SHP77 (cell line): ENCODE measurements at regions not wholly inside any gene's neighbourhood (a gene's known extent, or its start where the extent isn't known, plus 50 kb on each side); places are given as distances from the start of the nearest gene placed in this dataset.

ENCODE experiments used
- DNase-seq, 2 experiments: peaks; one replicate each; lab custom pipeline; 2025; lab: John Stamatoyannopoulos, UW

- DNase-seq: no peak
Observed at GRCh38 chr4:23660865-23661264, 229.0 kb downstream of the PPARGC1A start.

GRCh38 chr4:23654791-23655190, 235.1 kb downstream of the PPARGC1A start:
- no peak for DNase-seq

GRCh38 chr4:23648854-23649596, 240.8 kb downstream of the PPARGC1A start:
- DNase-seq: no peak

- no peak for DNase-seq
Observed at GRCh38 chr4:23635468-23635867, 254.4 kb downstream of the PPARGC1A start.

DNA sequence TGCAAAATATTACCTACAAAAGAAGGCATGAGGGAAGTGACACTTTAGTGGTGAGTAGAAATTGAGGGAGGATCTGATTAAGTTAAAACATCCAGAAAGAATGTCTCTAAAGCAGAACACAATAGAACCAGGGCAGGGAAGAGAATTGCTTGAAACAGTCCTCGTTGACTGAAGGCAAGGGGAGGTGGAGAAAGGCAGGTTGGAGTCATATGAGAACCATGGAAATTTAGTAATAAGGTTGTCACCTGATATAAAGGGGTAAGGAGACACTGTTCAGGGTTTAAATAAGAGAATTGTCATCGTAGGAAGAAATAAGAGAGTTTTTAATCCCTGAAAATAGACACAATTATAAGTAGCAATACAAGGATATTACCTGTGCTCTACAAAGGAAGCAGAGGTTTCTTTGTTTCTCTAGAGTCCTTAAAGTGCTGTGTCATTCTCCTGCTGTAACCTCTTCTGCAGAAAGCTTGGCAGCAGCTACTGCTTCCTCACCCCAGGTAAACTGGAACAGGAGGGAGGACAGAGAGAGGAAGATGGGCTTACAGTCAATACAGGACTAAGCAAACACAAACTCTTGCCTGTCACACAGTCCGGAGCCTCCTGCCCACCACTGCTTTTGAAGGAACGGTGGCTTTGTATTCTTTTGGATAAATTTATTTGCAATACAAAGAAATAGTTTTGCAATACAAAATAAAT, 258.4 kb downstream of the PPARGC1A start:
- no peak for DNase-seq

DNA sequence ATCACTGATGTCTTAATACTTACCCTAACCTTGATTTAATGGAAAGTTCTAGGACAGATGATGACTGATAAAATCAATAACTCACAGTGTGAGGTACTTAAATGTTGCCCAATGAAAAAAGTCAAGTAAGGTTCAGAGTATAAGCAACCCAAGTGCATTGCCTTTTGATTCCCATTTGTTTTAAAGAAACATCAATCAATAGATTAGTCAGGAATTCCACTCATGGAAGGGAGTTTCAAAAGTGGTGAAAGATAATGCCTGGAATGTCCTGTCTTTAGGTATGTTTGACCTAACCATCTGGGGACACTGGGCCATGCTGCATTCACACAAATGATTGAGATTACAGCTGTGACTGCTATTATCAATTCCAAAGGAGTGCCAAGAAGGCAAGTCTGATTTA, 259.7 kb downstream of the PPARGC1A start:
- DNase-seq: no peak

GRCh38 chr4:23629421-23629820, 260.4 kb downstream of the PPARGC1A start:
- DNase-seq: no peak

GRCh38 chr4:23614284-23614892, 275.5 kb downstream of the PPARGC1A start:
- DNase-seq: peak in 1 of 2 experiments; percentile 1

DNA sequence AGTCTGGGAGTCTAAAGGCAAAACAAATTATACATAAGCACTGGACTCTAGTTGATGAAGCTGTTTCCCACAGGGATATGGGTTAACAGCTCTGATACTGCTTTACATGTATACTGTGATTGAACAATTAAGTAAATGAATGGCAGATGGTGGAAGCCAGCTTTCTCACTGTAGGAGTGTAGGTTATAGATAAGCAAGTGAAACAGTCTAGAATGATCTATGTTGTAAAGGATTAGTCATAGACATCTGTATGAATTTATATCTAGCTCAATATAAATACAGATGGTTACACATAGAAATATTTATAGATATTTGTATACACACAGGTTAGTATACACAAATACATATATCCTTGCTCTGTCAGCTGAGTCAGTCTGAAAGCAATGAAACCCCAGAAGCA, 276.1 kb downstream of the PPARGC1A start:
- no peak for DNase-seq

GRCh38 chr4:23602720-23603119, 287.1 kb downstream of the PPARGC1A start:
- no peak for DNase-seq

- no peak for DNase-seq
Observed at GRCh38 chr4:23594125-23594524, 295.7 kb downstream of the PPARGC1A start.

GRCh38 chr4:23590431-23590830, 299.4 kb downstream of the PPARGC1A start:
- no peak for DNase-seq

GRCh38 chr4:23584024-23584423, 305.8 kb downstream of the PPARGC1A start:
- DNase-seq: no peak

DNA sequence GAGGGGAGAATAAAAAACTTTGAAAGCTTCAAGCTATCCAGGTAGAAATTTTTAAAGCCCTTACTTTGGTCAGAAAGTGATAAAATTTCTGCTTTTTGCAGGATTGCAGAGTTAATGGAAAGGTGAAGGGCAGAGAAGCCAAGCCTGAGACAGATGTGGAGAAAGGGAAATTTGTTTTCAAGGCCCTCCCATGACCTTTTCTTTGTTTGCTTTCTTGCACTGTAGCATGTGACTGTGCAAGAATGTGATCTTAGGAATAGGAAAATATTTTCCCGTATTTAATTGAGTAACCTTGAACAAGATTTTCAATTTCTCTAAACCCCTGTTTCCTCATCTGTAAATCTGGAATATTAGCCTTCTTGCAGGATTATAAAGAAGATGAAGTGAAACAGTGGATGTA, 307.2 kb downstream of the PPARGC1A start:
- DNase-seq: no peak

GRCh38 chr4:23579166-23579565, 310.7 kb downstream of the PPARGC1A start:
- no peak for DNase-seq

- no peak for DNase-seq
Observed at GRCh38 chr4:23577398-23577797, 312.4 kb downstream of the PPARGC1A start.

GRCh38 chr4:23572382-23572781, 317.5 kb downstream of the PPARGC1A start:
- DNase-seq: no peak

DNA sequence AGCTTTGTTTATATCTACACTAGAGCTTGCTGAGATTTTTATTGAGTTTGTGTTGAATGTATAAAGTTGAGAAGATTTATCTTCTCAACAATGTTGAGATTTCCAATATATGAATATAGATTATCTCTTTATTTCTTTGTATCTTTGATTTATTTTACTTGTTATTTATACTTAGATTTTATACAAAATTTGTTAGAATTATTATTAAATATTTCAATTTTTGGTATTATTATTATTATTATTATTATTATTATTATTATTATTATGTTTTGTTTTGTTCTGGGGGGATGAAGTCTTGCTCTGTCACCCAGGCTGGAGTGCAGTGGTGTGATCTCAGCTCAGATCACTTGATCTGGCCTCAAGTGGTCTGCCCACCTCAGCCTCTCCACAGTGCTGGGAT, 322.5 kb downstream of the PPARGC1A start:
- no peak for DNase-seq

DNA sequence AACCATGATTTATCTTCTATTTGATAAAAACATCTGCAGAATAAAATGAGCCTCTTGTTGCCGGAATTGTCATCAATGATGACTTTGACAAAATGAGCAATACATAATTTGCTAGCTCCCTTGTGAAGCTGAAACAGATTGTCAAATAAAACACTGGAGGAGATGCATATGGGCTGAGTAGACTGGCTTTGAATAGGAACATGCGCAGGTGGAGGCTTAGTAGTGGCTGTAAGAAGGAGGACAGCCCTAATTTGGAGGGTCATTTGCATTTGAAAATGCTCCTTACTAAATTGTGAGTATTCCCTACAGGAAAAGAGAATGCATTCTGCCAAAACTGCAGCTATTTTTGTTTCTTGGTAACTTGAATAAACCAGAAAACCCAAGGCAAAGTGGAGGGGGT, 329.1 kb downstream of the PPARGC1A start:
- DNase-seq: no peak

- no peak for DNase-seq
Observed at GRCh38 chr4:23558101-23558500, 331.7 kb downstream of the PPARGC1A start.

DNA sequence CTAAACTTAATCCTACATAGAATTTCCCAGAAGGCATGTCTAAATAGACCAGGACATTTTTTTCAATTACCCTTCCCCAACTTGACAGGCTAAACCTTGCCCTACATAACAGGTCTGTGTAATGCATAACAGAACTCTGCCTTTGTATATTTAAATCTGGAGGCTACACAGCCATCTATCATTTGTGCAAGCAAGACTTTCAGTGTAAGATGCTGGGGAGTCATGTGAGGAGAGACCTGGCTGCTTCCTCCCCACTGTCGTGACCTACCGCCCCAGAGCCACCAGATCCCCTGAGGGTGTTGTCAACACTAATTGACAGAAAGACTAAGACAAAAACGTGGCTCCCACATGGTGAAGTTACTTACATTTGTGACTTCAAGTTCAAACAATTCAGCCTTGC, 342.2 kb downstream of the PPARGC1A start:
- no peak for DNase-seq

- no peak for DNase-seq
Observed at GRCh38 chr4:23547096-23547495, 342.8 kb downstream of the PPARGC1A start.

DNA sequence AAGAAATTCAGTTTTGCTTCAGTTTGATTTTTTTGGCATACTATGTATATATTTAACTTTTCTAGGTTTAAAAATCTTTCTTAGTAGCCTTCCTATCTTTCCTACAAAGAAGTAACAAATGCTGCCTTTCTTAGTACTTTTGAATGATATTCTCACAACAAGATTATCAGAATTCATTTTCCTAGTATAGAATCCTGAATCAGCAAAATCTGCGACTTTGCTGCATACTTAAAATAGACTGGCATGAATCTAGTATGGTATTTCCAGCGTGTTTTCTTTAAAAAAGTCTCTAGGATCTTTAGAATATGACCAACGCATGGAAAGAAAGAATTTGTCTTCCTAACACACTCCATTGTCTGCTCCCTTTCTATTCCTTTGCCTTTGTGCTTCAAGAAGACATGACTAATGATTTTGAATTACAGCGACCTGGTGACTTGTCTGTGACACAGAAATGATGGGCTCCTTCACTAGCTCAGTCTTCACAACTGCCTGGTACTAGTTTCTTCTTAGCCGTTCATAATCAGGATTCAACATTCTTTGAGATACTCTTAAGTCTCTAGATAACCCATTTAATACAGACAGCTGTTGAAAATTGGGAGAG, 349.8 kb downstream of the PPARGC1A start:
- no peak for DNase-seq
